T-helper 2 cell treated with Interferon-gamma antibody and Interleukin-4, amounts not matched to agents 100 ng/mL and 5 ng/mL, for 36 hours (primary cell): ENCODE measurements at regions not wholly inside any gene's neighbourhood (a gene's known extent, or its start where the extent isn't known, plus 50 kb on each side); places are given as distances from the start of the nearest gene placed in this dataset.
"Not testable (repeated sequence)": the region's sequence is repeated elsewhere in the genome, so short reads cannot be mapped to it uniquely, and the experiment has no call there.

Experiments
- intact Hi-C: fragments of 100-400 bp; cut with micrococcal nuclease; formaldehyde crosslinking; loops from one replicate; pipeline ENCODE4 v1.15.1; 2023

DNA sequence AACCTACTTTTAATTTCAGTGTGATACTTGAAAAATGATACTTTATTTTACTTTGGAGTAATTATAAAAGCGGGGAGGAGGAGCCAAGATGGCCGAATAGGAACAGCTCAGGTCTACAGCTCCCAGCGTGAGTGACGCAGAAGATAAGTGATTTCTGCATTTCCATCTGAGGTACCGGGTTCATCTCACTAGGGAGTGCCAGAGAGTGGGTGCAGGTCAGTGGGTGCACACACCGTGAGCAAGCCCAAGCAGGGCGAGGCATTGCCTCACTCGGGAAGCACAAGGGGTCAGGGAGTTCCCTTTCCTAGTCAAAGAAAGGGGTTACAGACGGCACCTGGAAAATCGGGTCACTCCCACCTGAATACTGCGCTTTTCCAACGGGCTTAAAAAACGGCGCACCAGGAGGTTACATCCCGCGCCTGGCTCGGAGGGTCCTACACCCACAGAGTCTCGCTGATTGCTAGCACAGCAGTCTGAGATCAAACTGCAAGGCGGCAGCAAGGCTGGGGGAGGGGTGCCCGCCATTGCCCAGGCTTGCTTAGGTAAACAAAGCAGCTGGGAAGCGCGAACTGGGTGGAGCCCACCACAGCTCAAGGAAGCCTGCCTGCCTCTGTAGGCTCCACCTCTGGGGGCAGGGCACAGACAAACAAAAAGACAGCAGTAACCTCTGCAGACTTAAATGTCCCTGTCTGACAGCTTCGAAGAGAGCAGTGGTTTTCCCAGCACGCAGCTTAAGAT, 640.3 kb downstream of the EPHA3 start:
- intact Hi-C loops = not testable (repeated sequence)

DNA sequence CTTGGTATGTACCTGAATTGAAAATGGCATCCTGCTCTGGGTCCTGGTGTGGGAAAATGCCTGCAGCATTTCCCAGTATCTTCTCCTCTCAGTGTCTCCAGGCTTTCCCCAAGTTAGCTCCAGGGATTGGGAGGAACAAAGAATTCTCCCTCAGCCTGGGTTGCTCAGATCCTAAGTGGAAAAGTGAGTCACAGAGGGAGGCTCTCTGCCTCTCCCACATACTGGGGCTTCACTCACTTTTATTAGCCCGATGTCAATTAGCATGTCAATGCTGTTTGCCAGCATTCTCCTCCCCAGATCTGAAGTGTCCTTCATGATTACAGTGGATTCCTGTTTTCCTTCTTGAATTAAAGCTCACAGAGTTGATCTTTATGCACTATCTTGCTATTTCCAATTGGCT, 655.0 kb downstream of the EPHA3 start:
- intact Hi-C loops = no loop called here

DNA sequence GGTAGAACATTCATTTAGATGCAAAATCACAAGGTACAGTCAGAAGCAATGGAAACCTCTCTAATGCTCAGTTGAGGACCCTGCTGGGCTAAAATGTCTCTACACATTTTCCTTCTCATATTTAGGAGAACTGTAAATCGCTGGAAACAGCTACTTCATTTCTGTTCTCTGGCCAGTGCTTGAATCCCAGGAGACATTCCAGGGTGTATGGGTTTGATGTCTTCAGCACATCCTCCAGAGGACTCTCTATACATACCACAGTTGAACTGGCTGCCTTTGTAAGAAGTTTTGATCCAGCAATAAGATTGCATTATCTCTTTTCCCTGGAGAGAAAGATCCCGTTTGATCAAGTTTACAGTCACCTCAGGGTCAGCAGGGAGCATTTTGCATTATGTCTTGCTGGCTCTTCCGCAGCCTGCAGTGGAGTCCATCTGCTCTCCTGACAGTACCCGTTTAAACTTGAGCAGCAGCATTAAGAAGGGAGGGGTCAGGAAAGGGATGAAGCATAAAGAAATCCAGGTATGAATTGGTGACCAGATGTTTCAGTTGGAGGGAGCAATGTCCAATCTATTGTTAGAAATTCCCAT, 676.0 kb downstream of the EPHA3 start:
- intact Hi-C loops = no loop called here

DNA sequence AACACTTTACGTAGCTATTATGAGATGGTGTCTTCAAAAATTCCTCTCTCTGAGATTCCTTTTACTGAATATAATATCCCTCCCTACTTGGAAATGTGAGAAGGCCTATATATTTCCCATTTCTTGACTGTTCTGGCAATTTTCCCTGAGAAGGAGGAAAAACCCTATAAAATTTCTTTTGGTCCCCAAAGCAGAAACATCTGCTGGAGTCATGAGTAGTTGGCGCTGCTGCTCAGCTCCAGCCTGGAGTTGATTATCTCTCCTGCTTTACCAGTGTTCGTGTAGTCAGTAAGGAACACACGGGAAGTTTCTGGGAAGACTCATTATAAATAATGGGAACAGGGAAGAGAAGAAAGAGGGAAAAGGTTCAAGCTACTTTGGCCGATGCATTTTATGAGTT, 680.1 kb downstream of the EPHA3 start:
- intact Hi-C loops = no loop called here

DNA sequence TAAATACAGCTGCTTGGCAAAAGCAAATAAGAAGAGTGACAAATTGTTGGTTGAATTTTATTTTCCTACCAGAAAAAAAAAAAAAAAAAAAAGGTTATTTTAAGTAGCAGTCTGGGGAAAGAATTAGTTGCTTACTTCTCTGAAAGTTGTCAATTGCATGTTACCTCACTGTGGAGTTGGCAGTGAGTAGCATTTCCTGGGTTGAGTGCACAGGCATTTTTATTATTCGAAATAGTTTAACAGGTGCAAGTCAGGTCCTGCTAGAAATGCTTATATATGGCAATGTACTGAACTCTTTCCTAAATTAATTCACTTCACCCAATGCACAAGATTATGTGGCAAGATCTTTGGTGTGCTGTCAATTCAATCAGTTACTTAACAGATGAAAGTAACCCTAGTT, 680.6 kb downstream of the EPHA3 start:
- intact Hi-C loops = no loop called here

DNA sequence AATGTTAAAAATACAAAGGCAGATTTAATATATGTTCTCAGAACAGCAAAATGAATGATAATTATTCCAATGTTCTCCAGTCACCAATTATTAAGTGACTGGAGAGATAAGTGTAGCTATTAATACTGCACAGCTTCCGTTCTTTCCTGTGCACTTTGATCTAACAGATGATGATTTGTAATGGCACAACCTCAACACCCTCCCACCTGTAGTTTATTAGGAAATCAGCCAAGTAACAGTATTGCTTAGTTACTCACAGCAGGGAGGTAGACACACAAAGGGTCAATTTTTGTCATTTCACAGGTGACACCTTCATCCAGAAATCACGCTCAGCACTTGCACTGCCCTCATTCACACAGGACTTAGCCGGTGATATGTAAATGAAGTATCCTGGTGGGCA, 688.1 kb downstream of the EPHA3 start:
- intact Hi-C loops = no loop called here

DNA sequence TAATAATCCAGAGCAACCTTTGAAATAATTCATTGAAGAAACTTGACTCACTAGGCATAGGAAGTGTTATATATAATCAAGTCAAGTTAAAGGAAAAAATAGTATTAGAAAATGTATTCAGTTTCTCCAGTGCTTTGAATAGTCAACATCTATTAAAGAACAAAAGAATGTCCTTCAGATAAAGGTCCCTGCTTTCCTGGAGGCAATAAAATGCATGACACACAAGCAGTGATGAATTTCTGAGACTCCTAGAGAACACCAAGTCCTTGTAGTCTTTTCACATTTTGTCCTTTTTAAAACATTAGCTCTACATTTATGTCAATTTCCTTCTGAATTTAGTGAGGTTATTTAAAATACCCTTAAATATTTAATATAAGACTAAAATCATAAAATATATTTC, 695.5 kb downstream of the EPHA3 start:
- intact Hi-C loops = no loop called here

DNA sequence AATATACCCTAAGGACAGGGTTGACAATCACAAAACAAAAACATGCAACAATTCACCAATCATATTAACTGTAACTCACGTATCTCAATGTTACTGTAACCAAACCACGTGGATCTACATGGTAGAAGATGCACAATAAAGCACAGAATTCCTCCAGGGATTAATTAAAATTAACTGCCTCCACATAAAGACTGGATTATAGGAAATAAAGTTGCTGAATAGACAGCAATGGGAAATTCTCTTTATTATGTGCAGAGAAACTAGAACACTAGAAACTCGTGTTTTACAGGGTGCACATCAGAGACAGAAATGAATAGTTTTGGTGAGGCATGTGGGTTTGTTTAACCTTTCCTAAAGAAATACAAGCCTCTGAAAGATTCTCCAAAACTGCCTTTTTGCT, 696.3 kb downstream of the EPHA3 start:
- intact Hi-C loops = no loop called here

DNA sequence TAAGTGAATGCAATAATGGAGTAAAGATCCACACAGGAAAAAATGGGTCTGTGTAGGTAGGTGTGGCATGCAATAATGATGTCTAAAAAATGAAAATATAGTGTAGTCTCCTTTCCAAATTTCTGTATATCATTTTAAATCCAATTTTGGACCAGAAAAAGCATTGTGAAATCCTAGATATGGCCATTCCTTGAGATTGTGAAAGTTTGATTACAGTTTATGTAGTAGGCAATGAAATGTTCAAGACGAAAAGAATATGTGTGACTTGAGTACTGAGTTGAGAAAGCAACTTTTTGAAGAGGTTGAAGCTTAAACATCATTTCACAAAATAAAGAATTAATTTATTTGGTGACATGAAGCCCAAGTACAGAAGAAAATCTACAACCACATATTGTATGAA, 698.7 kb downstream of the EPHA3 start:
- intact Hi-C loops = no loop called here

DNA sequence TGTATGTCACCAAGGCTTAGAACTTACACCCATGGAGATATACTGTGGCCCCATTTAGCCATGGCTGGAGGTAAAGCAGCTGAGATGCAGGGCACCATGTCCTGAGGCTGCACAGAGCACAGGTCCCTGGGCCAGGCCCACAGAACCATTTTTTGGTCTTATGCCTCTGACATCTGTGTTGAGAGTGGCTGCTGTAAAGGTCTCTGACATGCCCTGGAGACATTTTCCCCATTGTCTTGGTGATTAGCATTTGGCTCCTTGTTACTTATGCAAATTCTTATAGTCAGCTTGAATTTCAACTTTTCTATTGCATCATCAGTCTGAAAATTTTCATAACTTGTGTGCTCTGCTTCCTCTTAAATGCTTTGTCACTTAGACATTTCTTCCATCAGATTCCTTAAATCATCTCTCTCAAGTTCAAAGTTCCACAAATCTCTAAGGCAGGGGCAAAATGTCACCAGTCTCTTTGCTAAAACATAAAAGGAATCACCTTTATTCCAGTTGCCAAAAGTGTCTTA, 701.3 kb downstream of the EPHA3 start:
- intact Hi-C loops = no loop called here

DNA sequence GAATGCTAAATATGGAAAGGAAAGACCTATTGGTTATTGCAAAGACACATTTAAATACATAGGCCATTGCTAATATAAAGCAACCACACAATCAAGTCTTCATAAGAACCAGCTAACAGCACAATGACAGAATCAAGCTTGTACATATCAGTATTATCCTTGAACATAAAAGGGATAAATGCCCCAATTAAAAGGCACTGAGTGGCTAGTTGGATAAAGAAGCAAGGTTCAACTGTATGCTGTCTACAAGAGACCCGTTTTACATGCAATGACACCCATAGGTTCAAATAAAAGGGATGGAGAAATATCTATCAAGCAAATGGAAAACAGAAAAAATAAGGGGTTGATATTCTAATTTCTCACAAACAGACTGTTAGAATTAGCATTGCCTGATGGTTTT, 706.1 kb downstream of the EPHA3 start:
- intact Hi-C loops = no loop called here

DNA sequence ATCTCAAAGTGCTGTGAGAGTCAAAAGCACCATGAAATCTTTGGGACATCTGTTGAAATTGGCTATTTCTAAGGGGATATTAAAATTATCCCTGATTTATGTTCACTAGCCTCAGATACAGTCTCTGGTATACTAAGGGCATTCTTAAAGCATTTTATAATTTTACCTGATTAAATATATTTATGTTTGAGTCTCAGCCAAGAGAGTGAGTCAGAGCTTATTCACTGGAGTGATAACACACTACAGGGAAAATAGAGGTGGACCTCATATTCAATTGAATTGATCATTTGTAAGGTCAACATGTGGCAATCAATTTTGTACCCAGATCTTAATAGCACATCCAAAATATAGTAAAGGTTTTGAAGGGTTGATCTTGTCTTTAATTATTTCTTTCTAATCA, 733.6 kb downstream of the EPHA3 start:
- intact Hi-C loops = no loop called here

DNA sequence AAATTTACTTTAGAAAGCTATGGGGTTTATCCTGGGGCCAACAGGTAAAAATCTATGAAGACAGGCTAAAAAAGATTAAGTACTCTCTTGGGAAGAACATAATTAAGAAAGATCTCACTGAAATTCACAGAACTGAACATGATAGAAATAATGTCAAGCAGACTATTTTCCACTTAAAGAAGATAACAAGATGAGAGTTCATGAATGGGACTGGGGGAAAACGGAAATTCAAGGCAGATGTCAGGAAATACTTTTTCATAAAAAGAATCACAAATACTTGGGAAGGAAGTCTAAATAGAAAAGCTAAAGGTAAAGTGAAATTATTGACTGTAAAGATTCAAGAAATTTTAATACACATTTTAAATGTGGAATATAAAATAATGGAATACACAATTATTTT, 737.6 kb downstream of the EPHA3 start:
- intact Hi-C loops = no loop called here

DNA sequence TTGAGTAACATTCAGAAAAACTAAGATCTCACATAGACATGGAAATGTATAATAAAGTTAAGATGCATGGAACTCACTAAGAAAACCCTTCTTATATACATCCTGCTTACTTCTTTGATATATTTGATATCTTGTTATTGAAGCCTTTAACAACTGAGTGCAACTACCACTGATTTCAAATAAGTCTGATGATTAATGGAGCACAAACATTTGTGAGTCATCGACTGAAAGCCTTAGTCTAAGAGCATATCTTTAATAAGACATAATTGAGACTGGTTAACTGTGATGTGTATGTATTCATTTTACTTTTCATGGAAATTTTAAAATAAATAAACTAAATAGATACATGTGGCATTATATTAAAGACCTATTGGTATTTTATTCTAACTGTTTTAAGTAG, 740.5 kb downstream of the EPHA3 start:
- intact Hi-C loops = no loop called here

DNA sequence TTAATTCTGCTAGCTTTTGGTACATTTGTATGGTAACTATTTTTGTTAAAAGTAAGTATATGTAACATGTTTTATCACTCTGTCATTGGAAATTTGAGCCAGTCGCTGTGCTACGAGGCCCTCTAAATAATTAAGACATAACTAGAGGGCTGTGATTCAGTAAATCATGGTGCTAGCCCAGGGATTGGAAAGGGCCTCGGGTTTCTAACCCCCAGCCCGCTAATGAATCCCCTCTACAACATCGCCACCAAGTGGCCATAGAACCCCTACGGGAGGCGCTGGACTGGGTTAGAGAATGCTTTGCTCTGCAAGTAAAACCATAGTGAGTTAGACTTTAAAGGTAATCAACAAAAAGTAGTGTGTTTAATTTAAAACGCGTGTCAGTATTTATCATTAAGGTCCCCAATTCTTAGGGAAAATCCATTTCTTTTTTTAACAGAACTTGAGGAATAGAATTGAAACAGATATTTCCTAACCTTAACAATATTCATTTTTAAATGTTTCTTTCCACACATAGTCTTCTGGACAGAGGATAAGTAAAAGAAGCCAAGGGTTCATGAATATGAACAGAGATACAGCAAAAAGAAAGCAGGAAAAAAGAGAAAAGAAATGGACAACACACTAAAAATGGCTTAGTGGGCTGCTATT, 744.7 kb downstream of the EPHA3 start:
- intact Hi-C loops = no loop called here

DNA sequence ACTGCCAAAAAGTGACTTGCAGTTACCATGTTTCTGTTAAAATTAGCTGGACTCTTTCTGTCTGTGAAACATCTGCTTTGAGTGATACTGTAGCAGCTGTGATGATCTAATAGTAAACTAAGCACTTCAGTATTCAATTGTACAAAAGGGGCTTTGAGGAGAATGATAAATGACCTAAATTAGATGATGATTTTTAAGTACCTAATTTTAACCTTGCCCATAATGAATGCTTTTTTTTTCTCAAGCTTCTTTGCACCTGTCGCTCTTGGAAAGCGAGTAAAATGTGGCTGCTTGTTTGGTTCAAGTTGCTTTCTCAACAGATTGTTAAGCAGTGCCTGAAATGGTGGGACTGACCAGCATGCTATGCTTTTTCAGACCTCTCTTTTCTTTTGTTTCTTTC, 752.3 kb downstream of the EPHA3 start:
- intact Hi-C loops = no loop called here

DNA sequence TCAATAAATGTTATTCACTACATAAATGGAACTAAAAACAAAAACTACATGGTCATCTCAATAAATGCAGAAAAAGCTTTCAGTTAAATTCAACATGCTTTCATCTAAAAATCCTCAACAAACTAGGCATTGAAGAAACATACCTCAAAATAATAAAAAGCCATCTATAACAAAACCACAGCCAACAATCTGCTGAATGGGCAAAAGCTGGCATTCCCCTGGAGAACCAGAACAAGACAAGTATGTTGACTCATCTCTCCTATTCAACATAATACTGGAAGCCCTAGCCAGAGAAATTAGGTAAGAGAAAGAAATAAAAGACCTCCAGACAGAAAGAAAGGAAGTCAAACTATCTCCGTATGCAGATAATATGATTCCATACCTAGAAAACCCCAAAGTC, 759.9 kb downstream of the EPHA3 start:
- intact Hi-C loops = no loop called here

DNA sequence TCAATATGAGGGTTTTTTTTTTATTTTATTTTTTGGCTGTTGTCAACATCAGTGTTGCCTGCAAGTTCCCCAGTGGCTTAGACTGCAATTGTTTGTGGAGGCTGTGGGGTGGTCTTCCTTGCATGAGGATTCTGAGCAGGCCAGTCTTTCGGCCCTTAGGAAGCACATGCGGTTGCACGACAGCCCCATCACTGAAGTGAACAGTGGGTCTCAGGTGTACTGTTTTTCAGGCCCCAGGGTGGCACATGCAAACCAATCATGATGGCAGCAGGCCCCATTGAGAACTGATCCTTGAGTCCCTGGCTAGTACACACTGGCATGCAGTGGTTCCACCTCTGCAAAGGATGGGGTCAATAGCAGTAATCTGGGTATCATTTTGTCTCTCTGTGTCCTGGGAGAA, 768.7 kb downstream of the EPHA3 start:
- intact Hi-C loops = no loop called here

DNA sequence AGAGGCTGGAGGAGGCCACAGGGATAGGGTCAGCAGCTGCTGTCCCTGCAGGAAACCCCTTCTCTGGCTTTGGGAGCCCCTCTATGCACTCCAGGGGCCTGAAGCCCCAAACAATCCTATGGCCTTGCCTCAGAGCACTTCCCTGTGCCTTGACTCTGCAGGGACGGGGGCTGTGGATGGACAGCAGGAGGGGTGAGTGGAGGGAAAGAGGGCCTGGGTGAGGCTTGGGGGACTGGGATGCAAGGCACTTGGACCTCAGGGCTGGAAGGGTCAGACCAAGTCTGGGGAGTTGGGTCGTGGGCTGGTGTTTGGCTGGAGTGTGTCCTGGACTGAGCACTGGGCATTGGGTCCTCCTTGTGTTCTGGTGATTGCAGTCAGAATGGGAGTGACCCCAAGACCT, 769.8 kb downstream of the EPHA3 start:
- intact Hi-C loops = no loop called here

DNA sequence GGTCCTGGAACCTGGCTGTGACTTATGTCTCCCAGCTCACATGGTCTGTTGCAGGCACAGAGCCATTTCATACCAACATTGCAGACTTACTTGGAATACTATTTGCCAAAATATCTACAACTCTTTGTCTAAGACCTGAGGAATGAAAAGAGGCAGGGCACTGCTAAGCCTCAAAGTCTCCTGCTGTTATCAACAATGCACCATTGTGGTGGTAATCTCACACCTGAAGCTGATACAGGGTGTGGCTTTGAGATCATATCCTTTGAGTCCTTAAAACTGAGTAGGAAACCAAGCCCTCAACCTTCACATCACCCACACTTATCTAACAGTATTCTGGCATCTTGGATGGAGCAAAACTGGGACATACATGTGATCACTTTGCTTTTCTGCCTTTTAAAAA, 782.0 kb downstream of the EPHA3 start:
- intact Hi-C loops = no loop called here

DNA sequence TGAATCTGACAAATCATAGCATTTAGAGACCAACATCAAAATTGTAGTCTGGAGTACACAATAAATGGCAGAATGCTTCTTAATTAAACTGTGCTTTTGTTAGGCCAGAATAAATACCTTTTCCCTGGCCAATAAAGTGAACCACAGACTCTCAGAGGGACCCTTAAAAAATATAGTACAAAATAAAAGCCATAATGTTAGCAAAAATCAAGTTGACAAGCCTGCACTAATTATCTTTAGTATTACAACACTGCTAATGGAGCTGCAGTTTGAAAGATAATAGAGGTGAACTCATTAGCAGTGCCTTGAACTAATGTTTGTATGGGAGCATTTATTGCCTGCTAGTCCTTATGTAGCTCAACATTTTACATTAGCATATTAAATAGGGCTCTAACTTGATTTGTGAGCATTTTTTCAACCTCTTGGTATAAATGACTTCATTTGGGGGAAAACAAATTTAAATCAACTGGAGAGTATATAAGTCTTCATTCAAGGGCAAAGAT, 801.3 kb downstream of the EPHA3 start:
- intact Hi-C loops = no loop called here

DNA sequence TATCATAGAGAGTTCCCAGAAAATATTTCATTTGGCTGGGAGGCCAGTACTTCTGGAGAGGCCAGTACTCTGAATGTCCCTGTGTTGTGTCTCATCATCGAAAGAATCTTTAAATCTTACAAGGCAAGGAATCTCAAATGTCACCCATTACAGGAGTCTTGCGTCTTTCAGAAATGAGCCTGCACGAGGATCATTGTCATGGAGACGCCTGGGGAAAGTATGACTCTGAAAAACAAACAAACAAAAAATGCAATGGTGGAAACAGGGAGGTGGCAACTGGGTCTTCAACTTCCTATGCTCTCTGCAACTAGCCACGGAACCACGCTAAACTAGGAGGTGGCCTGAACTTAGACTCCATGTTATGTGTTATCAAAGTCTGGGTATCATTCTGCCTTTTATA, 804.6 kb downstream of the EPHA3 start:
- intact Hi-C loops = no loop called here
